Chondrocyte (in vitro differentiated cells): ENCODE measurements at regions not wholly inside any gene's neighbourhood (a gene's known extent, or its start where the extent isn't known, plus 50 kb on each side); places are given as distances from the start of the nearest gene placed in this dataset.

Experiments
- DNase-seq: peaks from one replicate; pipeline ENCODE4 v3.0.0; 2021; ENCODE audit warnings: mixed read lengths, low spot score
- H3K27ac Mint-ChIP-seq: one replicate; pipeline ENCODE4 v1.8.0; 2021; ENCODE audit warnings: mild to moderate bottlenecking, moderate library complexity, mixed read lengths; ENCODE audit not compliant: unreplicated experiment
- H3K27me3 Mint-ChIP-seq: 2 replicates; pipeline ENCODE4 v1.8.0; 2021; ENCODE audit warnings: low read depth, mixed read lengths
- H3K36me3 Mint-ChIP-seq: 2 replicates; pipeline ENCODE4 v1.8.0; 2021; ENCODE audit warnings: low read depth, mixed read lengths
- H3K4me1 Mint-ChIP-seq: 2 replicates; pipeline ENCODE4 v1.8.0; 2021; ENCODE audit warnings: low read depth, mild to moderate bottlenecking, mixed read lengths
- H3K4me3 Mint-ChIP-seq: one replicate; pipeline ENCODE4 v1.8.0; 2021; ENCODE audit warnings: mild to moderate bottlenecking, moderate library complexity, mixed read lengths; ENCODE audit not compliant: unreplicated experiment
- H3K9me3 Mint-ChIP-seq: 2 replicates; pipeline ENCODE4 v1.8.0; 2021; ENCODE audit warnings: low read depth, mixed read lengths
- TF ChIP-seq, protein P1 (sequence below): fragments of 200-600 bp; sonication (generic); IDR thresholded peaks from 2 replicates; pipeline ENCODE4 v1.5.0; 2021; ENCODE audit warnings: antibody characterized with exemption, mild to moderate bottlenecking, moderate library complexity

DNA sequence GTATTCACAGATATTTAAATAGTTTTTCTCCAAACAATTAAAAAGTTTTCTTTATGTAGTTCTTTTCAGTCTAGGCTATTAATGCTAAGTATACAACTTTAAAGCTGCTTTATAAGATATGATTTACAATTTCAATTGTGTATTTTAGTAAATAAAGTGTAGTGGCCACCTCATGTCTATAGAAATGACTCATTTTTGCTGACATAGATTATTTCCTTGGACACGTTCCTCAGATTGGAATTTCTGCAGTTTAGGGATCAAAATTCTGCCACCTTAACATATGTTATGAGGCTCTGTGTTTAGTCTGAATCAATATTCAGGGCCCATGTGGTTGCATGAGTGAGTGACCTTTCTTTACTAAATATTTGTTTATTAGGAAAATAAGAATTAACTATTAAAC, 750.2 kb downstream of the IRX1 start:
- H3K4me1 Mint-ChIP-seq: no peaks in the 10 kb centered on the region
- H3K27me3 Mint-ChIP-seq: no peaks in the 10 kb centered on the region
- H3K36me3 Mint-ChIP-seq: no peaks in the 10 kb centered on the region
- H3K4me3 Mint-ChIP-seq: no peak overlapping the region
- no peak overlapping the region for H3K27ac Mint-ChIP-seq
- DNase-seq: no peak
- peaks cover 5% of the 10 kb centered on the region for H3K9me3 Mint-ChIP-seq
- TF ChIP-seq, protein P1, sequence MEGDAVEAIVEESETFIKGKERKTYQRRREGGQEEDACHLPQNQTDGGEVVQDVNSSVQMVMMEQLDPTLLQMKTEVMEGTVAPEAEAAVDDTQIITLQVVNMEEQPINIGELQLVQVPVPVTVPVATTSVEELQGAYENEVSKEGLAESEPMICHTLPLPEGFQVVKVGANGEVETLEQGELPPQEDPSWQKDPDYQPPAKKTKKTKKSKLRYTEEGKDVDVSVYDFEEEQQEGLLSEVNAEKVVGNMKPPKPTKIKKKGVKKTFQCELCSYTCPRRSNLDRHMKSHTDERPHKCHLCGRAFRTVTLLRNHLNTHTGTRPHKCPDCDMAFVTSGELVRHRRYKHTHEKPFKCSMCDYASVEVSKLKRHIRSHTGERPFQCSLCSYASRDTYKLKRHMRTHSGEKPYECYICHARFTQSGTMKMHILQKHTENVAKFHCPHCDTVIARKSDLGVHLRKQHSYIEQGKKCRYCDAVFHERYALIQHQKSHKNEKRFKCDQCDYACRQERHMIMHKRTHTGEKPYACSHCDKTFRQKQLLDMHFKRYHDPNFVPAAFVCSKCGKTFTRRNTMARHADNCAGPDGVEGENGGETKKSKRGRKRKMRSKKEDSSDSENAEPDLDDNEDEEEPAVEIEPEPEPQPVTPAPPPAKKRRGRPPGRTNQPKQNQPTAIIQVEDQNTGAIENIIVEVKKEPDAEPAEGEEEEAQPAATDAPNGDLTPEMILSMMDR: no peak

DNA sequence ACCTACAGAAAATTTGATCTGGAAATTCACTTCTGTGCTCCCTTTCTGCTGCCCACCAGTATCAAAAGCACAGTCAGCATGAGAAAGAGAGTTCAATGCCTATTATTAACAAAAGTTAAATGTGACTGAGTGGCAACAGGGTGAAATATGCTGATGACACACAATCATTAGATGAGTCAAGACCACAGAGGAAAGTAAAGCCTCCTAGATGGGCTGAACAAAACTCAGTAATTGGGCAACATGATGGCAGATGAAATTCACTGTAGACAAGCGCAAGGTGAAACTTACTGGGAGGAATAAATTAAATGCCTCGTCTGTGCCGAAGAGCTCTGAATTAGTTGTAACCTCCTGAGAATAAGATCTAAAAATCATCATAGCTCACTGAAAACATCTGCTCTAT, 752.8 kb downstream of the IRX1 start:
- Mint-ChIP-seq H3K4me3 (no peak overlapping the region), H3K9me3 (peaks cover 13% of the 10 kb centered on the region), H3K4me1 (no peaks in the 10 kb centered on the region), H3K27me3 (no peaks in the 10 kb centered on the region), H3K27ac (no peak overlapping the region), H3K36me3 (no peaks in the 10 kb centered on the region)
- TF ChIP-seq, protein P1: no peak
- DNase-seq: no peak

DNA sequence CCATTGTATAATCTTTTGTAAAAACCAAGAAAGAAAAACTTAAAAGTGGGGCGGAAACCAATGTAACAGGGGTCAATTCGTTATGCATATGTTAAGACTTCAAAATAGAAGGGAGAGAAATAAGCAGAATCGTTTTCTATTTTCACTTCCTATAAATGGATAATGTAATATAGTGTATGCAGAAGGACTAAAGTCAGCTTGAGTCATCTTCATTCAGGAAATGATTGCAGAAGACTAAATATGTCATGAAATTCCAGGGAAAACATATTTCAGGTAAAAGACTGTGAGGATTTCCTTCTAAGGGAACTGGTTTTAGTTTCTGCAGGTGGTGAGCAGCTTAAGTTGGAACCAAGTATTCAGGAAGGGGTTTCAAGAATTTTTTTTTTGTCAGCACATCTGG, 753.3 kb downstream of the IRX1 start:
- H3K36me3 Mint-ChIP-seq: no peaks in the 10 kb centered on the region
- TF ChIP-seq, protein P1: no peak
- no peak for DNase-seq
- no peak overlapping the region for H3K27ac Mint-ChIP-seq
- no peak overlapping the region for H3K4me3 Mint-ChIP-seq
- H3K9me3 Mint-ChIP-seq: peaks cover 13% of the 10 kb centered on the region
- no peaks in the 10 kb centered on the region for H3K4me1 Mint-ChIP-seq
- no peaks in the 10 kb centered on the region for H3K27me3 Mint-ChIP-seq

DNA sequence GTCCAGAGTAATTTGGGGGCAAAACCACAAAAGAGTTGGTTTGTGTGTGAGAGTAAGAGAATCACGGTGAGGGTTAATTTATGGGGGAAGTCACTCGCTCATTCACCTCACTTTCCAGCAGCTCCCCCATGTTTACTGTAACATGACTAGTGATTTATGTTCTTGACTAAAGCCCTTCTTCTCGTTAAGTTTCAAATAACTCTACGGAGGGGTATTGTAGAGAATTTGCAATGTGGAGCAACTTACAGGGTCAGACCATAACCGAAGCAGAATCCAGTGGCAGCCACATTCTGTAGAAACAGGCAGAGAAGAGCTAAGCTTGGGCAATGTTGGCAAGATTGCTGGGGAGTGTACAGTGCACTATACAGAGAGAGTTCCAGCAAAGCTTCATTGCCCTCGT, 760.6 kb downstream of the IRX1 start:
- no peaks in the 10 kb centered on the region for H3K36me3 Mint-ChIP-seq
- H3K4me1 Mint-ChIP-seq: no peaks in the 10 kb centered on the region
- DNase-seq: no peak
- H3K9me3 Mint-ChIP-seq: peaks cover 21% of the 10 kb centered on the region
- no peaks in the 10 kb centered on the region for H3K27me3 Mint-ChIP-seq
- TF ChIP-seq, protein P1: no peak
- H3K4me3 Mint-ChIP-seq: no peak overlapping the region
- H3K27ac Mint-ChIP-seq: no peak overlapping the region

DNA sequence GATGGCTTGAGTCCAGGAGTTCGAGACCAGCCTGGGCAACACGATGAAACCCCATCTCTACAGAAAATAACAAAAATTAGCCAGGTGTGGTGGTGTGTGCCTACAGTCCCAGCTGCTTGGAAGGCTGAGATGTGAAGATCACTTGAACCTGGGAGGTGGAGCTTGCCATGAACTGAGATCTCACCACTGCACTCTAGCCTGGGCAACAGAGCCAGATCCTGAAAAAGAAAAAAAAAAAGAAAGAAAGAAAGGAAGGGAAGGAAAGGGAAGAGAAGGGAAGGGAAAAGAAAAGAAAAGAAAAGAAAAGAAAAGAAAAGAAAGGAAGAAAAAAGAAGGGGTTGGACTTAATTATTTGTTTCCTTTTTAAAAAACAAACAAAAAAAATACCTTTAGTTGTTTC, 764.2 kb downstream of the IRX1 start:
- no peak overlapping the region for H3K27ac Mint-ChIP-seq
- TF ChIP-seq, protein P1: no peak
- no peak overlapping the region for H3K4me3 Mint-ChIP-seq
- H3K36me3 Mint-ChIP-seq: no peaks in the 10 kb centered on the region
- H3K9me3 Mint-ChIP-seq: peaks cover 12% of the 10 kb centered on the region
- H3K4me1 Mint-ChIP-seq: no peaks in the 10 kb centered on the region
- peaks cover 2% of the 10 kb centered on the region for H3K27me3 Mint-ChIP-seq
- no peak for DNase-seq
